ENCODE measurements at regions not wholly inside any gene's neighbourhood (a gene's known extent, or its start where the extent isn't known, plus 50 kb on each side); places are given as distances from the start of the nearest gene placed in this dataset.

DNA sequence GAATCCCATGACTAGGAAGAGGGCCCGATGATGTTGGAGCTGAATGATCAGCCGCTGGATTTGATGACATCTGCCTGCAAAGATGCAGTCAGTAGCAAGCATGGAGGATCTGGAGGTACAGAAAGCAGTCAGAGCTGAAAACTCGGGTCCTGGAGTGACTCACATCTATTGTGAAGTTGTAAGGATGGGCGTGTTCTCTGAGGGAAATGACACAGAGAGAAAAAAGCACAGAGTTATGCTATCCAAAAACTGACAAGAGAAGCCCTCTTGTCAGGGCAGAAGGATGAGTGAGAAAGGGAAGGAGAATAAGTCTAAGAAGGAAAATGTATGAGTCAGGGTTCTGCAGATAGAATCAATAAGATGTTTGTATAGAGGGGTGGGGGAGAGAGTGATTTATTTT is 380.4 kb upstream of the CCDC196 start:
- TF ChIP-seq POLR2A (IDR thresholded peaks at IDR 0.05) (no peak), POLR2AphosphoS5 (IDR thresholded peaks at IDR 0.05) (no peak), EP300 (IDR thresholded peaks at IDR 0.05) (no peak)
- TF ChIP-seq, protein P1, sequence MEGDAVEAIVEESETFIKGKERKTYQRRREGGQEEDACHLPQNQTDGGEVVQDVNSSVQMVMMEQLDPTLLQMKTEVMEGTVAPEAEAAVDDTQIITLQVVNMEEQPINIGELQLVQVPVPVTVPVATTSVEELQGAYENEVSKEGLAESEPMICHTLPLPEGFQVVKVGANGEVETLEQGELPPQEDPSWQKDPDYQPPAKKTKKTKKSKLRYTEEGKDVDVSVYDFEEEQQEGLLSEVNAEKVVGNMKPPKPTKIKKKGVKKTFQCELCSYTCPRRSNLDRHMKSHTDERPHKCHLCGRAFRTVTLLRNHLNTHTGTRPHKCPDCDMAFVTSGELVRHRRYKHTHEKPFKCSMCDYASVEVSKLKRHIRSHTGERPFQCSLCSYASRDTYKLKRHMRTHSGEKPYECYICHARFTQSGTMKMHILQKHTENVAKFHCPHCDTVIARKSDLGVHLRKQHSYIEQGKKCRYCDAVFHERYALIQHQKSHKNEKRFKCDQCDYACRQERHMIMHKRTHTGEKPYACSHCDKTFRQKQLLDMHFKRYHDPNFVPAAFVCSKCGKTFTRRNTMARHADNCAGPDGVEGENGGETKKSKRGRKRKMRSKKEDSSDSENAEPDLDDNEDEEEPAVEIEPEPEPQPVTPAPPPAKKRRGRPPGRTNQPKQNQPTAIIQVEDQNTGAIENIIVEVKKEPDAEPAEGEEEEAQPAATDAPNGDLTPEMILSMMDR (IDR thresholded peaks at IDR 0.05), result no peak
